GM12878 (cell line): ENCODE measurements at regions not wholly inside any gene's neighbourhood (a gene's known extent, or its start where the extent isn't known, plus 50 kb on each side); places are given as distances from the start of the nearest gene placed in this dataset.

Source experiments
- ATAC-seq: fragments of 200-7000 bp; cut with Tn5 transposase; 3 replicates; pipeline ENCODE4 v1.9.1; 2020; ENCODE audit warnings: mild to moderate bottlenecking, moderate library complexity
- BruUV-seq: library from RNA; stranded (reverse); fragments of 400-500 nt; replicated peaks from 2 replicates; lab custom pipeline; 2021; lab: Mats Ljungman, UMichigan
- CTCF ChIA-PET: fragments of 300-600 bp; sonication (Branson Sonifier 250); formaldehyde crosslinking; extraction: SDS; loops from one replicate; lab custom pipeline; 2021; ENCODE audit warnings: inconsistent platforms; lab: Yijun Ruan, JAX
- POLR2A ChIA-PET: fragments of 350-600 bp; formaldehyde crosslinking; extraction: SDS; loops from one replicate; lab custom pipeline; 2021; ENCODE audit warnings: inconsistent platforms; lab: Charles Lee
- RAD21 ChIA-PET: fragments of 300-600 bp; sonication (Branson Sonifier 250); formaldehyde crosslinking; loops from one replicate; lab custom pipeline; 2023; ENCODE audit warnings: antibody characterized with exemption; ENCODE audit not compliant: unreplicated experiment; lab: Charles Lee
- SMC1A ChIA-PET: fragments of 300-600 bp; sonication (Branson Sonifier 250); formaldehyde crosslinking; loops from one replicate; lab custom pipeline; 2023; ENCODE audit not compliant: unreplicated experiment, uncharacterized antibody; lab: Charles Lee
- DNase-seq: peaks from one replicate; pipeline ENCODE4 v3.0.0-alpha.2; 2011; ENCODE audit warnings: low read depth, low spot score
- FAIRE-seq: peaks from 3 replicates; lab custom pipeline; 2011; peaks lifted over from hg19 to GRCh38; lab: Jason Lieb, UNC
- H2AFZ ChIP-seq: 2 replicates; pipeline ENCODE4 v1.6.0; 2011; ENCODE audit warnings: low read depth, low read length, control low read depth; ENCODE audit not compliant: control insufficient read depth
- H3K27ac ChIP-seq: 2 replicates; pipeline ENCODE4 v1.5.1; 2011; ENCODE audit warnings: control low read depth; ENCODE audit not compliant: control insufficient read depth, insufficient read depth
- H3K27me3 ChIP-seq, 2 experiments: replicated peaks in 1 of 2; 2 replicates each; pipeline versions ENCODE4 v1.6.0 to v1.6.1; 2011; ENCODE audit warnings: low read length in 1 of 2; ENCODE audit not compliant: control insufficient read depth in 2 of 2, insufficient read depth in 2 of 2
- H3K36me3 ChIP-seq, 2 experiments: 2 replicates each; pipeline ENCODE4 v1.5.1; 2011; ENCODE audit warnings: low read length in 1 of 2; ENCODE audit not compliant: control insufficient read depth in 2 of 2, insufficient read depth in 2 of 2
- H3K4me1 ChIP-seq: 2 replicates; pipeline ENCODE4 v1.6.1; 2011; ENCODE audit warnings: mild to moderate bottlenecking, low read length, moderate library complexity, mixed read lengths; ENCODE audit not compliant: control insufficient read depth, insufficient read depth
- H3K4me2 ChIP-seq: 2 replicates; pipeline ENCODE4 v1.6.0; 2011; ENCODE audit warnings: control low read depth; ENCODE audit not compliant: control insufficient read depth, insufficient read depth
- H3K4me3 ChIP-seq: fragments of 200-600 bp; sonication (generic); 2 replicates; pipeline ENCODE4 v1.5.1; 2016
- H3K79me2 ChIP-seq: 2 replicates; pipeline ENCODE4 v1.6.0; 2011; ENCODE audit warnings: low read length; ENCODE audit not compliant: control insufficient read depth, insufficient read depth
- H3K9ac ChIP-seq: 2 replicates; pipeline ENCODE4 v1.8.0; 2011; ENCODE audit warnings: low read length, control low read depth, mixed read lengths; ENCODE audit not compliant: control insufficient read depth, insufficient read depth
- H3K9me3 ChIP-seq: replicated peaks from 3 replicates; pipeline ENCODE4 v1.5.1; 2011; ENCODE audit warnings: mild to moderate bottlenecking, low read length; ENCODE audit not compliant: control insufficient read depth, insufficient read depth
- H4K20me1 ChIP-seq: 2 replicates; pipeline ENCODE4 v1.6.0; 2011; ENCODE audit not compliant: control insufficient read depth, insufficient read depth
- ATF3 ChIP-seq: IDR thresholded peaks from 2 replicates; pipeline ENCODE4 v1.6.1; 2011; ENCODE audit warnings: low read depth, mild to moderate bottlenecking, low read length, moderate library complexity, borderline replicate concordance; ENCODE audit errors: extremely low read depth
- E2F4 ChIP-seq: IDR thresholded peaks from 2 replicates; pipeline ENCODE4 v1.6.1; 2012; ENCODE audit warnings: low read depth, low read length, improper control_type of control experiment
- MLLT1 ChIP-seq: fragments of 450-650 bp; IDR thresholded peaks from 2 replicates; pipeline ENCODE4 v1.6.1; 2016; ENCODE audit warnings: mild to moderate bottlenecking
- POLR2AphosphoS5 ChIP-seq: IDR thresholded peaks from 2 replicates; pipeline ENCODE4 v1.6.1; 2011; ENCODE audit warnings: mild to moderate bottlenecking, low read length, inconsistent platforms
- RAD21 ChIP-seq: IDR thresholded peaks from 2 replicates; pipeline ENCODE4 v1.6.1; 2011; ENCODE audit warnings: mild to moderate bottlenecking, low read depth, low read length, moderate library complexity; ENCODE audit not compliant: insufficient read depth
- REST ChIP-seq: IDR thresholded peaks from 2 replicates; pipeline ENCODE4 v1.6.1; 2012; ENCODE audit warnings: mild to moderate bottlenecking, low read depth, low read length
- USF2 ChIP-seq: IDR thresholded peaks from 2 replicates; pipeline ENCODE4 v1.6.1; 2011; ENCODE audit warnings: low read depth, low read length, improper control_type of control experiment, borderline replicate concordance
- ZNF274 ChIP-seq: IDR thresholded peaks from one replicate; pipeline ENCODE4 v1.8.0; 2011; ENCODE audit not compliant: insufficient read length, insufficient read depth
- ZNF622 ChIP-seq: fragments of 450-650 bp; IDR thresholded peaks from 2 replicates; pipeline ENCODE4 v1.6.1; 2017; ENCODE audit warnings: mild to moderate bottlenecking, inconsistent platforms
- WGBS: methylation state at CpG from one replicate; pipeline ENCODE4 v1.1.6; 2016; ENCODE audit warnings: low lambda C conversion rate; ENCODE audit not compliant: insufficient replicate concordance, insufficient coverage; ENCODE audit errors: missing lambda C conversion rate; 5-methylcytosine and 5-hydroxymethylcytosine counted together
- in situ Hi-C: fragments of 300-500 bp; cut with MboI; formaldehyde crosslinking; loops from 9 replicates; pipeline ENCODE4 v1.14.3; 2018; ENCODE audit warnings: mixed read lengths
- intact Hi-C: fragments of 100-400 bp; cut with micrococcal nuclease; formaldehyde crosslinking; loops from one replicate; pipeline ENCODE4 v1.14.2; 2022; ENCODE audit not compliant: unreplicated experiment

- TF ChIP-seq E2F4 (no peak), USF2 (no peak), POLR2AphosphoS5 (no peak), ZNF622 (no peak), RAD21 (no peak), MLLT1 (no peak)
Measured at GRCh38 chr3:168272343-168272985, 176.7 kb upstream of the GOLIM4 start (continued).

- H3K4me1 ChIP-seq, result no peaks in the 10 kb centered on the region; the same call in 1 of the 2 replicates
- BruUV-seq, result no TSS peak
- TF ChIP-seq REST, result no peak
- TF ChIP-seq ZNF274, result no peak
- no peak for TF ChIP-seq ATF3
- TF ChIP-seq, all 136 proteins: peak for 0
- ChIA-PET CTCF (no interaction called here), SMC1A (interaction anchor here (0.8 kb wide), 1 partner anchor 60 kb away, joined by 3 read pairs; no protein-coding TSS in a partner anchor), POLR2A (no interaction called here), RAD21 (no interaction called here)
- no peaks in the 10 kb centered on the region for H3K36me3 ChIP-seq
- H4K20me1 ChIP-seq, result no peaks in the 10 kb centered on the region
- FAIRE-seq (no peak), DNase-seq (no peak), ATAC-seq (no peak)
- no peaks in the 10 kb centered on the region; the same call in 2 of the 3 replicates for H3K9me3 ChIP-seq
- no peaks in the 10 kb centered on the region for H3K27me3 ChIP-seq
- H3K79me2 ChIP-seq, result no peaks in the 10 kb centered on the region
- no peak overlapping the region for H3K27ac ChIP-seq
- in situ Hi-C loops (no loop called here), intact Hi-C loops (no loop called here)
- H3K4me2 ChIP-seq, result no peak overlapping the region
- no peak overlapping the region for H2AFZ ChIP-seq
- H3K4me3 ChIP-seq, result no peak overlapping the region
- no peak overlapping the region for H3K9ac ChIP-seq
- WGBS, result 46% methylated on average over 2 of the region's 2 CpGs
Measured at GRCh38 chr3:168271932-168272331, 176.2 kb upstream of the GOLIM4 start.
